NCI-H82 treated with DMSO at 0.1 percent for 48 hours (cell line): ENCODE measurements at regions not wholly inside any gene's neighbourhood (a gene's known extent, or its start where the extent isn't known, plus 50 kb on each side); places are given as distances from the start of the nearest gene placed in this dataset.
"Not testable (repeated sequence)": the region's sequence is repeated elsewhere in the genome, so short reads cannot be mapped to it uniquely, and the experiment has no call there.

Experiments
- DNase-seq: peaks from one replicate; lab custom pipeline; 2025; ENCODE audit not compliant: unreplicated experiment; lab: John Stamatoyannopoulos, UW

- no peak for DNase-seq
These were observed 128.8 kb downstream of the SLC24A2 start for GRCh38 chr9:19660019-19660418.

DNA sequence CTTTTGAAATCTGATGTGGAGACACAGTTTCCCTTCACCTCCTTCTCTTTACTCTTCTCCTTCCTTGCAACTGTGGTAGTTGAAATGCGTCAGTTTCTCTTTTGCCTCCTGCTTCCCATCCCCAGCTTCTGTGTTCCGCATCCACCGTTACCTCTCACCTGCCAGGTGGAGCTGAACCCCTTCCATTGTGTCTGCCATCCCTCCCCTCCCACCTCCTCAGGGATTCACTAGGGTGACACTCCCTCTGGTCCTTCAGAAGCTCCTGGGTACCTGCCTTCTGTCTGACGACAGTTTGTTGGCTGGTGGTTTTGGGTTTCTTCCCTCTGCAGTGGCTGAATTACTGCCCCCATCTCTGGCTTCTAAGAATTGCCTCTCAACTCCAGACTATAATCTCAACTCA lies 132.1 kb downstream of the SLC24A2 start:
- no peak for DNase-seq

- DNase-seq: no peak
These were observed 137.2 kb downstream of the SLC24A2 start for GRCh38 chr9:19651681-19652080.

DNA sequence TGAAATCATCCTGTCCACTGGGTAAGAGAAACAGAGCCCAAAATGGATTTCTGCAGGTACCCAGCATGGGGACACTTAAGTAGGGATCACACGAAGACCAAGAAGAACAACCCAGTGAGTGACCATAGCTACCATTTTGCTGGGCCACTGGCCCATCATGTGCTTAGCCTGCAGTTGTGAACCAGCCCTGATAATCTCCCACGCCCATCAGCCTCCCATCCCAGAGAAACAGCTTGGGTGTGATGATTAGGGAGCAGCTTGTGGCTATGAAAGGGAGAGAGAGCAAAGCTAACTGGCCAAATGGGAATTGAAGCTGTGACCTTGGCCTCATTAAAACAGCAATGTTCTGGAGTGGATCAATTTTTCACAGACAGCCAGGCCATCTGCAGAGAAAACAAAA lies 138.5 kb downstream of the SLC24A2 start:
- DNase-seq: peak; percentile 27

GRCh38 chr9:19649336-19650041 lies 139.3 kb downstream of the SLC24A2 start:
- DNase-seq: no peak

GRCh38 chr9:19648672-19649071 lies 140.2 kb downstream of the SLC24A2 start:
- no peak for DNase-seq

DNA sequence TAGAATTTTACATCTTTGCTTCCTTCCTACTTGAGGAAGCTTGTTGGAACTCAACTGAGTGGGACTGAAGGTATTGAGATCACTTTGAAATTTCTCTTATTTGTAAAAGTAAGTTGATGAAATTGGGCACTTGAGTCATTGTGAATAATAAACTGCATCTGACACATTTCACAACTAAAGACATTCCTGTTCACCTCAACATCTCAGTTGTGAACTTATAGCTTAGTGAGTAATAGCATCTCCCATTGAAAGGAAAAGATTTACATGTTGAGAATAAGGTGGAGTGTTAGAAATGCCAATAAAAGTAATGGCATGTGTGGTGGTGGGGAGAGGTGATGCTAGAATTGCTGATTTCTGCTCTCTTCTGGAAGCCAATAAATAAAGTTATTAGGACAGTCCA lies 145.0 kb downstream of the SLC24A2 start:
- no peak for DNase-seq

DNA sequence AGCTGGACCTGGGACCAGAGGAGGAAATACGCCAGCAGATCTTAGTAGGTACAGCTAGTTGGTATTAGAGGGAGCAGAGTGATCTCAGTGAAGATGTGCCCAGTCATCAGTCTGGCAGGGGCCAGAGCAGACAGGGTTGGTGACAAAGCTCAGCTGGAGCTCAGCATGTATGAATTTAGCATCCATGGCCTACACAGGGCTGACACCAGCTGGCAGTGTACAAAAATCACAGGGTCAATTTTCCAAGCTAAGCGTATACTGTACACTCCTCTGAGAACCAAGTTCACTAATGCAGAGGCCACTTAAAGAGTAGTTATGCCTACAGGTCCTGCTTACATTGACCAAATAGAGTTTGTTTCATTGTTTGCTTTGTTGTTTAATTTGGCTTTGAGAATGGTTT lies 146.6 kb downstream of the SLC24A2 start:
- no peak for DNase-seq

GRCh38 chr9:19641046-19641445 lies 147.8 kb downstream of the SLC24A2 start:
- no peak for DNase-seq

GRCh38 chr9:19640014-19640413 lies 148.8 kb downstream of the SLC24A2 start:
- no peak for DNase-seq

- no peak for DNase-seq
These were observed 151.8 kb downstream of the SLC24A2 start for GRCh38 chr9:19637084-19637483.

GRCh38 chr9:19634881-19635280 lies 154.0 kb downstream of the SLC24A2 start:
- DNase-seq: no peak

DNA sequence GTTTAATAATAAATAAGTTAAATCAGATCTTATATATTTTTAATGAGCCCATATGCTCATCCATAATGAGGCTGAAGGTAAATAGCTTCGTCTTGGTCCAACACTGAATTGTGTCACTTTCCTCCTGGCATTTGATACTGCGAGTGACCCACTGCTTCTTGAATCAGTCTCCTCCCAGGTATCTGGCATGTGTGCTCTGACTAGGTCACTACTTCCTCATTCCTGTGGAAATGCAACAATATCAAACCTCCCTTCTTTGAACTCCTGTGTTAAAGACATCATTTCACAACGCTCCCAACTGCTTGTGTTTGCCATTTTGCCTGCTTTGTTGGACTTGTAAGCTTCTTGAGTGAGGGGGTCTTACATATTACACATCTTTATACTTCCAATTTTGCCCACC lies 157.7 kb downstream of the SLC24A2 start:
- no peak for DNase-seq

GRCh38 chr9:19630760-19631159 lies 158.1 kb downstream of the SLC24A2 start:
- no peak for DNase-seq

DNA sequence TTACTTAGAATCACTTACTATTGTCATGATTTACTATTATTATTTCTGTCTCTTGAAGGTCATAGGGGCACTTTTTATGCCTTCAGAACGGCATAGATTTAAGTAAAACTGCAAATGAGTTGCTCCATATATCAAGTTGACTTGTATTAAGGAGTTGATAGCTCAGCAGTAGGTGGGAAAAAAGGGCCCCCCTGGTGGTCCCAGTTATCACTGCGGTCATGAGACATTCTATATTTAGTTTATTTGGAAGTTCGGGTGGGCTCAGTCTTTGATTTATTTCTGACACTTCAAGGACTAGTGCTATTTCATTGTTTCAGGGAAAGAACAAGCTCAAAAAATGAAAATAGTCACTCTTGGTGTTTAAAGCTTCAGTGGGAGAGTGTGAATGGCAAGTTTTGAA lies 159.3 kb downstream of the SLC24A2 start:
- no peak for DNase-seq

DNA sequence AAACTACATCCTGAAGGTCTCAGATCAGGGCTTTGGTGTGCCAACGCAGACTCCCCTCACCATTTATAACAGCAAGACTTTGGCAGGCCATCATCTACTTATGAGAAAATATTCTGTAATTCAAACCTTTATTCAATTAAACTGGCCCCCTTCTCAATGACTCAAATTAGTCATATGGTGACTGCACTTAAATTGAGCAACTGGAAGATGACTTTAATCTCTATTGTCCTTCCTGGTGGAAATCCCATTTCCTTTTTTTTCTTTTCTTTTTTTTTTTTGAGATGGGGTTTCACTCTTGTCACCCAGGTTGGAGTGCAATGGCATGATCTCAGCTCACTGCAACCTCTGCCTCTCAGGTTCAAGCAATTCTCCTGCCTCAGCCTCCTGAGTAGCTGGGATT lies 163.4 kb downstream of the SLC24A2 start:
- DNase-seq: not testable (repeated sequence)

- no peak for DNase-seq
These were observed 164.3 kb downstream of the SLC24A2 start for GRCh38 chr9:19624519-19624918.

- DNase-seq: peak; percentile 21
These were observed 164.9 kb downstream of the SLC24A2 start for GRCh38 chr9:19623941-19624340.

DNA sequence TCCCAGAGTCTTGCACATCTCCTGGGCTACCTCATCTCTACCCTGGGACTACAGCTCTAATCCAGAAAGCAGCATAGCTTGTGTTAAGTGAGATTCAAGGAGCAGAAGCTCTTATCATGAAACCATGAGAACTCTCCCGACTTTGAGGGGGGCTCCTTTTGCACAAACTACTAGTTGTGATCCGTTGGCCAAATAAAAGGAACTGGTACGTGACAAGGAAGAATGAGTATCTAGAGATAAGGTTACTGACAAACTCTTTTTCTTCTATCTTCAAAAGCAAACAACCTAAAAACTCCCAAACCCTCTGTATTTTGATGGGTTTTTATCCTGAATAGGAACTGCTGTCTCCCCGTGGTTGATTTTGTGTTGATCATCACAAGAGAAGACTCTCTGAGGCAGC lies 168.5 kb downstream of the SLC24A2 start:
- no peak for DNase-seq

- no peak for DNase-seq
These were observed 169.6 kb downstream of the SLC24A2 start for GRCh38 chr9:19619221-19619620.

DNA sequence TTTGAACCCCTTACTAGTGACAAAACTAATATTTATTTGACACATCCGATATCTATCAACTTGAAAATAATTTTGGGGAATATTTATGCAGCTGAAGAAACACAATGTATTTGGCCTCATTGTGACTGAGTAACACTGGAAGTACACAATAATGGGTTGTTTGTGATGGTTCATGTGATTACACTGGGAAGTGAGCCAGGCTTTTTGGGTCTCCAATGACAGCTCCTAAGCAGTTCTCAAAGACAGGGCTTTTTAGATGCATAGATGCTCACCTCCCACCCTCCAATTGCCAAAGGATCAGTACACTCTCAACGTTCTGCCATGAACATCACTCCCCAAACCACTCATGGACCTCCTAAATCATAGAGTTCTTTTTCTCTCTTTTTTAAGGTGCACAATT lies 170.0 kb downstream of the SLC24A2 start:
- no peak for DNase-seq

GRCh38 chr9:19615036-19615624 lies 173.7 kb downstream of the SLC24A2 start:
- no peak for DNase-seq

- no peak for DNase-seq
These were observed 174.5 kb downstream of the SLC24A2 start for GRCh38 chr9:19614294-19614693.
